ENCODE measurements at regions not wholly inside any gene's neighbourhood (a gene's known extent, or its start where the extent isn't known, plus 50 kb on each side); places are given as distances from the start of the nearest gene placed in this dataset.

DNA sequence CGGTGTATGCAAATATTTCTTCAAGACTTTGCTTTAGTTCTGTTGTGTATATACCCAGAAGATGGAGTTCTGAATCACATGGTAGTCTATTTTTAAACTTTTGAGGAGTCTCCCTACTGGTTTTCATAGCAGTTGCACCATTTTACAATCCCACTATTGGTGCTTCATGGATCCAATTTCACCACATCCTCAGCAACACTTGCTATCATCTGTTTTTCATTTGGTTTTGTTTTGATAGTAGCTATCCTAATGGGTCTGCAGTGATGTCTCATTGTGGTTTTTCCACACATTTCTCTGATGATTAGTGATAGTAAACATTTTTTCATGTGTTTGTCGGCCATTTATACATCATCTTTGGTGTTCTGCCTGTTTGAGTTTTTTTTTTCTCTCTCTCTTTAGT is 1339.3 kb downstream of the EFNA5 start:
- TF ChIP-seq EP300 (IDR thresholded peaks at IDR 0.05): no peak
- no peak for TF ChIP-seq CTCF (IDR thresholded peaks at IDR 0.05)

Measured in stomach (tissue), 4 donors.